HG03095 (cell line): ENCODE measurements at regions not wholly inside any gene's neighbourhood (a gene's known extent, or its start where the extent isn't known, plus 50 kb on each side); places are given as distances from the start of the nearest gene placed in this dataset.
"Not testable (repeated sequence)": the region's sequence is repeated elsewhere in the genome, so short reads cannot be mapped to it uniquely, and the experiment has no call there.

Source experiments
- ATAC-seq: cut with Tn5 transposase; IDR thresholded peaks from one replicate; pipeline ENCODE4 v1.9.1; 2021; ENCODE audit warnings: moderate library complexity; ENCODE audit not compliant: unreplicated experiment

DNA sequence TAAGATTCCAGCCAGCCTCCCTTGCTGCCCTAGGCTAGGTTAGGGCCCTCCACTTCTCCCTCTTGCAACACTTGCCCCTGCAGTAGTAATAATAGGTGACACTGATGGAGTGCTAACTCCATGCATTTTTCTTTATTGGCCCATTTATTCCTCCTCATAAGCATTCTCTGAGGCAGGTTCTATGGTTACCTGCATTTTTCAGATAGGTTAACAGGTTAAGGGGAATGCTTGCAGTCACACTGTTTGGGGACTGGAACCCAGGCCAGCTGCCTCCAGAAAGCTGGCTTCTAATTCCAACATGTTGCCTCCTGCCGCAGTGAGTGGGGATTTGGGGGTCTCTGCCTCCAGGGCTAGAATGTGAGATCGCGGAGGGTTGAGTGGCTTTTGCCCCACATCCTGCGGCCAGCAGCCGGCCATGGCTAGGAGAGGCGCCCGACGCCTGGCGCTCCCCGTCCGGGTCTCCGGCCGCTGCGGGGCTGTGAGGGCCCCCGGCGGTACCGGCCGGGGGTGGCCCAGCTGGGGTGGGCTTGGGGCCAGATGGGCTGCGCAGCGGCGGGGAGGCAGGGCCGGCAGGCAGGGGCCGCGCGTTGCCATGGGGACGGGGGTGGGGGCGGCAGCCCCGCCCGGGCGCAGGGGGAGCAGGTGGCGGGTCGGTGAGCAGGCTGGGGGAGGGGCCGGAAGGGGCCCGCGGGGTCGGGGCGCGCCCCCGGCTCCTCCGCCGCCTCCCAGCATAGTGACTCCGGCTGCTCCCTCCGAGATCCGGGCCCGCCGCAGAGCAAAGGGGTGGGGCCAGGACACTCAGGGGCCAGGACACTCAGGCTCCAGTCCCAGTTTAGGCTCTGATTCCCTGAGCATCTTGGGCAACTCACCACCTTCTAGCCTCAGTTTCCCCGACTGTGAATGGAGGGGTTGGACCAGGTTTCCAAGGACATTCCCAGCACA is 68.4 kb upstream of the SSBP3 start:
- no peak for ATAC-seq

DNA sequence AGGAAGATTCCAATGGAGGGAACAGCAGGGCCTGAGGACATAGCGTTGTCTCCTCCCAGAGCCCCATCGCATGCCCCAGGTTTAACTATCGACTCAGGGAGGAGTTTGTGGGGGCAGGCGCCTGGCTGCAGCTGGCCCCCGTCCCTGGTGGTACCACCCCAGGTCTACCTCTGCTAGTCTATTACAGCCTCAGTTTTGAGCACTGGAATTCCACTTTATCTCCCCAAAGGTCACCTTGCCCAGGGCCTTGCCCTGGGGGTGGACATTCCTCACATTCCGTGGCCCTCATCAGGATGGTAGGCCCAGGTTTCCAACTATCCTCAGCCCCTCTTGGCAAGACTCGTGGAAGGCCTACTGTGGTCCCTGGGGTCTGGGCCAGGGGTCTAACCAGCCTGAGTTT is 65.4 kb upstream of the SSBP3 start:
- no peak for ATAC-seq

DNA sequence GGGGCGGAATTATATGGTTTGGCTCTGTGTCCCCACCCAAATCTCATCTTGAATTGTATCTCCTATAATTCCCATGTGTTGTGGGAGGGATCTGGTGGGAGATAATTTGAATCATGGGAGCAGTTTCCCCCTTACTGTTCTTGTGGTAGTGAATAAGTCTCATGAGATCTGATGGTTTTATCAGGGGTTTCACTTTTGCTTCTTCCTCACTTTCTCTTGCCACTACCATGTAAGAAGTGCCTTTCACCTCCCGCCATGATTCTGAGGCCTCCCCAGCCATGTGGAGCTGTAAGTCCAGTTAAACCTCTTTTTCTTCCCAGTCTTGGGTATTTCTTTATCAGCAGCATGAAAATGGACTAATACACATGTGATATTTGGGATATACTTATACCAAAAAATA is 63.2 kb upstream of the SSBP3 start:
- ATAC-seq: not testable (repeated sequence)

DNA sequence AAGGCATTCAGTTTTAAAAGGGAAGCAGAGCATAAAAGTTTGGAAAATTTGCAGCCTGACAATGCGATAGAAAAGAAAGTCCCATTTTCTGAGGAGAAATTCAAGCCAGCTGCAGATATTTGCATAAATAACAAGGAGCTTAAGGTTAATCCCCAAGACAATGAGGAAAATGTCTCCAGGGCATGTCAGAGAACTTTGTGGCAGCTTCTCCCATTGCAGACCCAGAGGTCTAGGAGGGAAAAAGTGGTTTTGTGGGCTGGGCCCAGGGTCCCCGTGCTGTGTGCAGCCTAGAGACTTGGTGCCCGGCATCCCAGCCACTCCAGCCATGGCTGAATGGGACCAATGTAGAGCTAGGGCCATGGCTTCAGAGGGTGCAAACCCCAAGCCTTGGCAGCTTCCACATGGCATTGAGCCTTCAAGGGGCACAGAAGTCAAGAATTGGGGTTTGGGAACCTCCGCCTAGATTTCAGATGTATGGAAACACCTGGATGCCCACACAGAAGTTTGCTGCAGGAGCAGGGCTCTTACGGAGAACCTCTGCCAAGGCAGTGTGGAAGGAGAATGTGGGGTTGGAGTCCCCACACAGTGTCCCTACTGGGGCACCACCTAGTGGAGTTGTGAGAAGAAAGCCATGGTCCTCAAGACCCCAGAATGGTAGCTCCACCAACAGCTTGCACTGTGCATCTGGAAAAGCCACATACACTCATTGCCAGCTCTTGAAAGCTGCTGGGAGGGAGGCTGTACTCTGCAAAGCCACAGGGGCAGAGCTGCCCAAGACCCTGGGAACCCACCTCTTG is 62.3 kb upstream of the SSBP3 start:
- not testable (repeated sequence) for ATAC-seq

DNA sequence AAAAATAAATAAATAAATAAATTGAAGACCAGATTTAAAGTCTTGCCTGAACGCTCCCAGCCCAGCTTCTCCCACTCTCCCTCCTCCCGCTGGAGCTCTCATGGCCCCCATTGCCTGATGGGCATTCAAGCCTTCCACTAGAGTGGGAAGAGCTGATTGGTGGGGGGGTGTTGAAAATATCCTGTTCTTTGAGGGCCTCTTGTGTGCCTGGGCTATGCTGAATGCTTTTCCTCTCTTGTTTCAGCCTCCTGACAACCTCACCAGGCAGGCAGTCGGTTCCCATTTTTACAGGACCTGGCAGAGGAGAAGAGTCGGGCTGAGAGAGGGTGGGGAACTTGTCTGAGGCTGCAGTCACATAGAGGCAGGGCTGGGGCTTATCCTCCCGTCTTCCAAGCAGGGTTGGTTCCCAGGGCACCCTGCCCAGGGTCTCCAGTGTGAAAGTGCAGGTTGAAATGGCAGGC is 59.2 kb upstream of the SSBP3 start:
- no peak for ATAC-seq

DNA sequence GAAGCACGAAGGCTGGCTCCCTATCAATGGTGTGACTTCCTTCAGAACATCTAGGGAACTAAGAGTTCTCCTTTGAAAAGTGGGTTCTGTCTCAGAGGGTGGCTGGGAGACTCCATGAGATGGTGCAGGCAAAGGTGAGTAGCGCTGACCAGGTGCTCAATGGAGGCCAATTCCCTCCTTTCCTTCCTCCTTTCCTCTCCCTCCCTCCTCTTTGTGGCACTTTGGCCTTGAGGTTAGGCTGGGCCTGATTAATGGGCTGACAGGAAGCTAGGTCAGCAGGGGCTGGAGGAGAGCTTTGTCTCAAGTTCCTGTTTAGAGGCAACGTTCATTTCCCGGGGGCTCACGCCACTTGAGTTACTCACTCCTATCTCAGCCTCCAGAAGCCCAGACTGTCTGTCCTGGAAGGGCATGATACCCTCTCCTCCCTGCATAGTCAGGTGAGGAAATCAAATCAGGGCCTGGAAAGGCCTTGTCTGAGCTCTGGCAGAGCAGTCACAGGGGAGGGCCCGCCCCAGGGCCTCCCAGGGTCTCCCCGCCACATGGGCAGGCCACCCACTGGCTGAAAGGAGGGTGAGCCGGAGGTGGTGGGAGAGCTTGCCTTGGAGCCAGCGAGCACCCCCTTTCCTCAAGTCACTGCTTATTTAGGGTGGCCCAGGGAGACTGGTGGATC is 58.4 kb upstream of the SSBP3 start:
- ATAC-seq: no peak

DNA sequence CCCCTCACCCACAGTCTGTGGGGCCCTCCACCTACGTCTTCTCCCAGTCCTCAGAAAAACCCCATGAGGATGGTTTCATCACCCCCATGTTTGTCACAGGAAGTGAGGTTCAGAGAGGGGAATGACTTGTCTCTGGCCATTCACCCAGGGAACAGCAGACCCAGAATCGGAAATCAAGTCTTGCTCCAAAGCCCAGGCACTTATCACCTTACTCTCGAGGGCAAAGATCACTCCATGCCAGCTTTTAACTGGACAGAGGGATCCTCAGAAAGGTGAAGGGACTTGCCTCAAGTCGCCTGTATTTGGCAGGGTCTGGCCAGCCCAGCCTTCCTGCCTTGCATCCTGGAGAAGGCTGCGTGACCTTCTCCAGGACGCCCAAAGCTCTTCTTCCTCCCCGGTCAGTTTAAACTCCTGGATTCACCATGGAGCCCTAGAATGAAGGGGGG is 57.9 kb upstream of the SSBP3 start:
- no peak for ATAC-seq

DNA sequence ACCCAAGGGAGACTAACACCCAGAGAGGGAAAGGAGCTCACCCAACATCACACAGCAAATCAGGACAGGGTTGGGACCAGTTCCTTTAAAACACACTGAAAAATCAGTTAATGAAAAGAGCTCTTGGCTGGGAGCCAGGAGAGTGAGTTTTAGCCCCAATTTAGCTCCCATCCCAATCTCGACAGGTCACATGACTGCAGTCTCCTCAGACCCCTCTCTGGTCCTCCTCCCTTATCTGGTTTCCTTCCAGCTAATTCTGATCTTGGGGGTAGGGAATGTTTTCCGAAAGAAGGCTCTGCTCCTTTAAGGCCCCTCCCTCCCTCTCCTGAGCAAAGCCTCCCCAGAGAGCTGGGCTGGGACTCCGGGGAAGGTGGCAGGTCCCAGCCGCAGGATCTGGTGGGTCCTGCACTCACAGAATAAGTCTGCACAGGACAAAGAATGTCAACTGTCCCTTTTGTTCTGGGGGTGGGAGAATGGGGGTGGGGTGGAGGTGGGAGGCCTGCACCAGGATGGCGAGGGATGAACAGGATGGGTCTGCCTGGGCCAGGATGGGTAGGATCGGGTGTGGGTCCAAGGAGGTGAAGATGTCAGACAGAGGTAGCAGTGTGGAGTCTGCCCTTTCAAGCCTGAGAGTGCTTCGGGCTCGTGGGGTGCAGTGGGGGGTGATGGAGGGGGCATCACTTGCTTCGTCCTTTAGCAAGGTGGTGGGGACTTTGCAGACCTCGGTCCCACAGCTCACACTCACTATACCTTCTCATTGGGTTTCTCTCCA is 57.3 kb upstream of the SSBP3 start:
- ATAC-seq: no peak

DNA sequence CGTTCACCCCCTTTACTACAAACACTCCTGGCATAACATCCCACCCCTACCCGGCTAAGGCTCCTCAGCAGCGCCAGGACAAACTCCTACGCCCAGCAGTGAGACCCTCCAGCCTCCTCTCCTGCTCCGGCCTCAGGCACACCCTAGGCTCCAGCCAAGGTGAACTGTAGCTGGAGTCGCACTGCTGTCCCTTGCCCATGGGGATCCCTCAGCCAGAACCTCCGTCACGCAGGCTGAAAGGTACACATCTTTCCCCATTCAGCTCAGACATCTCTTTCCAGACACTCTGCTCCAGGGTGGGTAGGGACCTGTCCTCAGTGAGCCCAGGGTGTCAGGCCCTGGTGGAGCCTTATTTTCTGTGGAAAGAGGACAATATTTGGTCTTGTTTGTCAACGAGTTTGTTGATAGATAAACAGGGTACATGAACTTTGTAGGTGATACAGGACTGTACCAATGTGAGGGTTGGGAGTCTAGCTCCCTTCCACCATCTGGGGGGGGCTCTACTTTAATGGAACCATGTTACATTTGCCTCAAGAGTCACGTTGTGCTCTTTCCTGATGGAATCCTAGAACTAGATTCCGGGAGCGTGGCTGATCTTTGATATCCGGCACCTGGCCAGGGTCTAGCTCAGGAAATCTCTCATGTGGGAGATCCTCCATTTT is 56.5 kb upstream of the SSBP3 start:
- no peak for ATAC-seq

DNA sequence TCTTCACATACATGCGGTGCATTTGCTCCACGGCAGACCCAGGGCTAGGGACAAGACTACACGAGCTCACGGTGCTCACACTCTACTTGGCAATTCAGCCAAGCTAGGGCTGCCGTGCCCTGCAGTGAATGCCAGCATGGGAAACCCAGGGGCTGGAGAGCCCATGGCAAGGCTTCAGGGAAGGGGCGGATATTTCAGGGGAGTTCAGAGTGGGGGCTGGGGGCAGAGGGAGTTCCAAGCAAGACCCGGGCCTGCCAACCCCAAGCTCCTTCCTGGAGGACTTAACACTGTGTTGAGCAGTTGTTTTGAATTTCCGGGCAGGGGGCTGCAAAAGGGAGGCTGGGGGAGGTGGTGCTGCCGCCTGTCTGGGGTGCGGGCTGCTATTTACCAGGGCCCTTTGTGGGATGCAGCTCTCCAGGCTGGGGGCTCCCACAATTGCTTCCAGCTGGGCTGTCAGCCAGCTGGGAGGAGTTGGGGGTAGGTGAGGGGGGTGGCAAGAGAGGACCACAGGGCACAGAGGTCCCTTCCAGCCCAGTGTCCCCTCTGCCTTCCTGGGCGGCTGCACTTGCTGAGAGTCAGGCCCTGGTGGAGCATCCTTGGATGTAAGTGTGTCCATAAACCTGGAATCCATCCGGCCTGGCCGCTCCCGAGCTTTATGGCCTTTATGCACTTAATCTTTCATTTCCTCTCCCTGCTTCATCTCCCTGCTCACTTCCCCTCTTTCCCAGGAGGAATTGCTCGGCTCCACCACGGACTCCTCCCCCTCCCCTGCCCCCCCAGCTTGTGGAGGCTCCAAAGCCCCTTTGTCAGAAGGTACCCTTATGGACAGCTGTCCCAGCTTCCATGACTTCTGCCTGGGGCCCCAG is 55.8 kb upstream of the SSBP3 start:
- no peak for ATAC-seq

DNA sequence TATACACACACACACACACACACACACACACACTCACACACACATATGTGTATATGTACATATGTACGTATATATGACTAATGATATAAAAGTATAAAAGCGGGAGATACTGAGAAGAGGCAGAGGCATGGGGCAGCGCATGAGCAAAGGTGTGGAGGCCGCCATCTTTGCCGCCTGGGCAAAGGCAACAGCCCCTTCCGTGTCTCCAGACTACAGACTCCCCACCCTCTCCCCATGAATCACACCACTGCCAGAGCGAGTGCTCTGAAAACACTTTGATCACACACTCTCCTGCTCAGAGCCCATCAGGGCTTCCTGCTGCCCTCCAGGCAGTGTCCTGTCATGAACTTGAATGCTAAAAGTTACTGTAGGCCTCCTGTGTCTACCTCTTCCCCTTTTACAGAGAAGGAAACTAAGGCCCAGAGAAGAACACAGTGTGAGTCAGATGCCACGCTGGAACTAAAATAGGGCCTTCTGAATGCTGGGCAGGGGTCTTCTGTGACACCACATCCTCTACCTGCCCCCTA is 54.7 kb upstream of the SSBP3 start:
- ATAC-seq: no peak

DNA sequence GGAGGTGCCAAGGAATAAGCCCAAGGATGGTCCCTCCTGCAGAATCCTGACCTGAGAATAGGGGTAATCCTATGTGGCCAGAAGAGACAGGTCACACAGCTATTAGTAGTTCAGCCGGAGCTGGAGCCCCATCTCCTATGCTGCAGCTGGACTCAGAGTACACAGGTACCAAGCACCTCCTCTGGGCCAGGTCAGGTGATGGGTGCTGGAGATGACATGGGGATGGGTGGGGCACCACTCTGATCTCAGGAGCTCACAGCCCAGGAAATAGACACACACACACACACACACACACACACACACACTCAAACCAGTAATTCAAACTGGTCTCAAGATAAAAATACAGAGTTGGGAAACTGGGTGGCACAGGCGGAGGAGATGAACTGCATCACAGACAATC is 54.2 kb upstream of the SSBP3 start:
- no peak for ATAC-seq

DNA sequence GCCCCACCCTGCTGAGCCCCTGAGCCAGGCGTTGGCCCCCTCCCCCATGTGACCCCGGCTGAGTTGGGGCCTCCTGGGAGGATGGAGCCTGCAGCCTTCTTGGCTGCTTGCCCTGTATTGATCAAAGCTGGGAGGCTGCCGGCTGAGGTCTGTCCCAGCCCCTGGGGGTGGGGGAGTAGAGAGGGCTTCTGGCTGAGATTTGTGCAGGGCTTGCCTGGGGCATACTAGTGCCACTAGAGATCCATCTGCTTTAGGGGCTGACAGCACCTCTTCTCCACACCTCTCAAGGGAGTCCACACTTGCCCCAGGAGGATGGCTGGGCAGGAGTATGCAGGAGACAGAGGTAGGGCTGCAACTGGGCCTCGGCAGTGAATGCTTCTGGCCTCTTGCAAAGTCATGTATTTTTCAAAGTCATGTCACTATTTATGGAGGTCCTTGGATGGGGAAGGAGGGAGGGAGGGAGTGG is 53.6 kb upstream of the SSBP3 start:
- ATAC-seq: no peak

DNA sequence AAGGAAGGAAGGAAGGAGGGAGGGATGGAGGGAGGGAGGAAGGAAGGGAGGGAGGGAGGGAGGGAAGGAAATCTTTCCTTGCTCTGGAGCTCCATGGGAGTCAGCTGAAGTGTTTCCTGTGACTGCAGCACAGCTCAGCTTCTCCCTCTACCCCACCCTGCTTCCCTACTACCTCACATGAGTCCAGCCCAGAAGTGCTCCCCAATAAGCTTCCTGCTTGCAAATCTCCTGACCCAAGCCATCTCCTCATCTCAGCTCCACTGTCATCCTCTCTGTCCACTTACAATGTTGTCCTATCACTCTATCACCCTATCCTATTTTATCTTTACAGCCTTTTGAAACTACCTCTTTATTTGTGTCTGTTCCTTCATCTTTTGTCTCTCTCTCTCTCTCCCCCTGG is 52.9 kb upstream of the SSBP3 start:
- no peak for ATAC-seq

DNA sequence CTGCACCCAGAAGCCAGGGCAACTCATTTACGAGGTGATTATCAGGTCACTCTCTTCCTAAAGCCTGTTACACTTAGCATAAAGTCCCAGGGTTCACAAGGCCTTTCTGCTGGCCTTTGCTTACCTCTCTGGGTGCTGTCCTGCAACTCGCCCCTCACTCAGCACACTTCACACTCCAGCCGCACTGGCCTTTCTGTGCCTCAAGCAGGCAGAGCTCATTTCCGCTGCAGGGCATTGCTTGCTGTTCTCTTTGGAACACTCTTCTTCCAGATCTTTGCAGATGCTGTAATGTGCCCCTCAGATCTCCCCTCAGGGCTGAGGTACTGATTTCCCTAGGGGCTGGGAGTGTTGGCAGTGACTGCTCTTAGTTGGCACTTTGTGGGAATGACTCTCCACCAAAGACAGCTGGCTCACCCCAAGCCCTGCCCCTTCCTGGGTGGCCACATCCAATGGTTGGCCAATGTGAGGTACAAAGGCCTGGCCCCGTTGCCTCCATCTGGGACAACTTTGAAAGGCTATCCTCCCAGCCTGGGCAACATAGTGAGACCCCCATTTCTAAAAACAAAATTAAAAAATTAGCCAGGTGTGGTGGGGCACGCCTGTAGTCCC is 50.8 kb upstream of the SSBP3 start:
- no peak for ATAC-seq

DNA sequence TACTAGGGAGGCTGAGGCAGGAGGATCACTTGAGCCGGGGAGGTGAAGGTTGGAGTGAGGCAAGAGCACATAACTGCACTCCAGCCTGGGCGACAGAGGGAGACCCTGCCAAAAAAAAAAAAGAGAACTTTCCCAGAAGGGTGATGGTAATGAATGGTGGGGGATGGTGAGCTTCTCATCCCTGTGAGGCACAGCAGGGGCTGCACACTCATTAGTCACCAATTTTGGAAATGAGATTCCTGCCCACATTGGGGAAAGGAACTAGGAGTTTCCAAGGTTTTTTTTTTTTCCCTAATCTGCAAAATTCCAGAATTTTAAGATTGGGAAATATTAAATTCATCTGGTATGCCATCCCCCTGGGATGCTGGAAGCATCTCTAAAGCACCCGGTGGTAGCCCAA is 50.2 kb upstream of the SSBP3 start:
- ATAC-seq: no peak
